ENCODE measurements at regions not wholly inside any gene's neighbourhood (a gene's known extent, or its start where the extent isn't known, plus 50 kb on each side); places are given as distances from the start of the nearest gene placed in this dataset.

DNA sequence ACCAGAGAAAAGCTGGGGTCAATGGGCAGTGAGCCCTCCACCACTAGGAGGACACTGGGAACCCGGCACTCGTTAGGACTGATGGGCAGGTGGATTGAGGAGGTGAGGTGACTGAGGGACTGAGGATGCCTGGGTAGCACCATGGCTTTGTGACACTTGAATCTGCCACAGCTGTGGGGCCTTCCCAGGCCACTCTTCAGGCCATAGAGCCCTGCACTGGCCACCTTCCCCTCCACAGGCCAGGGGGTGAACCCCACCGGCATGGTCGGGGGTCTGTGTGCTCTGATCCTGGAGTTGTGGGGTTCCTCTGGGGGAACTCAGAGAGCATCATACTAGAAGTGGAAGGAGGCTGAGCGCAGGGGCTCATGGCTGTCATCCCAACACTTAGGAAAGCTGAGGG, 423.5 kb downstream of the ZNF536 start:
- Mint-ChIP-seq H3K36me3 (no peaks in the 10 kb centered on the region), H3K27me3 (ENCODE audit: low read depth) (peaks cover 57% of the 10 kb centered on the region), H3K4me3 (no peak overlapping the region), H3K9me3 (no peaks in the 10 kb centered on the region), H3K27ac (no peak overlapping the region), H3K4me1 (peaks cover 2% of the 10 kb centered on the region)
- TF ChIP-seq, protein P1, sequence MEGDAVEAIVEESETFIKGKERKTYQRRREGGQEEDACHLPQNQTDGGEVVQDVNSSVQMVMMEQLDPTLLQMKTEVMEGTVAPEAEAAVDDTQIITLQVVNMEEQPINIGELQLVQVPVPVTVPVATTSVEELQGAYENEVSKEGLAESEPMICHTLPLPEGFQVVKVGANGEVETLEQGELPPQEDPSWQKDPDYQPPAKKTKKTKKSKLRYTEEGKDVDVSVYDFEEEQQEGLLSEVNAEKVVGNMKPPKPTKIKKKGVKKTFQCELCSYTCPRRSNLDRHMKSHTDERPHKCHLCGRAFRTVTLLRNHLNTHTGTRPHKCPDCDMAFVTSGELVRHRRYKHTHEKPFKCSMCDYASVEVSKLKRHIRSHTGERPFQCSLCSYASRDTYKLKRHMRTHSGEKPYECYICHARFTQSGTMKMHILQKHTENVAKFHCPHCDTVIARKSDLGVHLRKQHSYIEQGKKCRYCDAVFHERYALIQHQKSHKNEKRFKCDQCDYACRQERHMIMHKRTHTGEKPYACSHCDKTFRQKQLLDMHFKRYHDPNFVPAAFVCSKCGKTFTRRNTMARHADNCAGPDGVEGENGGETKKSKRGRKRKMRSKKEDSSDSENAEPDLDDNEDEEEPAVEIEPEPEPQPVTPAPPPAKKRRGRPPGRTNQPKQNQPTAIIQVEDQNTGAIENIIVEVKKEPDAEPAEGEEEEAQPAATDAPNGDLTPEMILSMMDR (IDR thresholded peaks at IDR 0.05; ENCODE audit: unreplicated experiment), result no peak
- DNase-seq (ENCODE audit: low spot score in 2 of 2, unreplicated experiment in 2 of 2), result peak in 1 of 2 experiments; percentile 24

DNA sequence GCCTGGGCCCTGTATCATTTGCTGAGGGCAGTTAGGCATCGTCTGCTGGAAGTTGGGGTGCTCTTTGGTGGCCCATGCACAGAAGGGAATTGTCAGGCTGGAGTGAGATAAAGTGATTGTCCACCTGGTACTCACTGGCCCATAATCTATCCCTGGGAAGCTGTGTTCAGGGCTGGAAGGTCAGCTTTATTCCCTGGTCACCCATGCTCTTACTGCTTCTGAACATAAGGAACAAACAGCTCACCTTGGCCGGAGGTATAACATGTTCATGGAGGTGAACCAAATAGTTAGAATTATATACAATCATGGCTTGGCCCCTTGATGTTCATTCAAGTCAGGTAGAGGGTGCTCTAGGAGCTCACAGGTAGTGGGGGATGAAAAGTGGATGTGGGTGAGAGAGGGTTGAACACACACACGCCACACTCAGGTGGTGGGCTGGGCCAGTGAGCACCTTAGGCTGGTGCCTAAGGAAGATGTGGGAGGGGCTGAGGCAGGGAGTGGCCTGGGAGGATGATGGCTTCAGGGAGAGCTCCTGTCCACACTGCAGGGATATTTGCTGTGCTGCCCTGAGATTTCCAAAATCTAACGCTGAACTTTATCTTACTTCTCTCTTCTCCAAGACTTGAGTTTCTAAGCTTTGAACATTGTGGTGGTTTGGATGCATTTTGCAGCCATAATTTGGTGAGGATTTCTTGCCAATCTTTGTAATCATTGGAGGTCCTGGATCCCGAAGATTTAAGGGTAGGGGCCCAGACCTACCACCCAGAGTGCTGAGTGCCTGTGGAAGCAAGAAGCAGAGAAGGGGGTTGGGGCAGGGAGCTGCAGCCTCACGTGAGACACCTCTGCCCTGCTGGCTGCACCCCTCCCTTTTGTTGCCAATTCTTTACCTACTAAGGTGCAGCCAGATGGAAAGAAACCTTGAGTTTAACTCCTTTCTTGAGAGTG, 420.6 kb downstream of the ZNF536 start:
- Mint-ChIP-seq H3K9me3 (peaks cover 3% of the 10 kb centered on the region), H3K4me3 (no peak overlapping the region), H3K4me1 (peaks cover 2% of the 10 kb centered on the region), H3K36me3 (no peaks in the 10 kb centered on the region), H3K27me3 (ENCODE audit: low read depth) (peaks cover 37% of the 10 kb centered on the region), H3K27ac (no peak overlapping the region)
- TF ChIP-seq, protein P1 (IDR thresholded peaks at IDR 0.05; ENCODE audit: unreplicated experiment), result no peak
- peak in 1 of 2 experiments; percentile 26 for DNase-seq (ENCODE audit: low spot score in 2 of 2, unreplicated experiment in 2 of 2)

DNA sequence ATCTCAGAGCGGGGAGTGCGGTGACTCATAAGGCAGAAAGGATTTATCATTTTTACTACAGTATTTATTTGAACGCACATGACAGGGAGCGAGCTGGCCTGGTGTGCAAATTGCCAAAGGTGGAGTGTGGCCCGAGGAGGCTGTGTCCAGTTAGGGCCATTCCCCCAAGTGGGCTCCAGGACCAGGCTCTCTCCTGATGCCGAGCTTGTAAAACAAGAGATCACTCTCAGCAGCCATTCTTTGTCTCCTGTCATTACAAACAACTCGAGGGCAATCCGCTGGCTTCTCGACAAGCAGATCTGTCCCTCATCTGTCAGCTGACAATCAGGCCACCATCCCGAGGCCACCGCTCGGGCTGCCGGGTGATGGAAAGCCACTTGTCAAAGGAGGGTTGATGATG, 418.9 kb downstream of the ZNF536 start:
- H3K27ac Mint-ChIP-seq, result no peak overlapping the region
- H3K9me3 Mint-ChIP-seq, result peaks cover 3% of the 10 kb centered on the region
- no peaks in the 10 kb centered on the region for H3K36me3 Mint-ChIP-seq
- no peak overlapping the region for H3K4me3 Mint-ChIP-seq
- TF ChIP-seq, protein P1 (IDR thresholded peaks at IDR 0.05; ENCODE audit: unreplicated experiment), result no peak
- H3K27me3 Mint-ChIP-seq (ENCODE audit: low read depth), result peaks cover 34% of the 10 kb centered on the region
- peak in 1 of 2 experiments; percentile 33 for DNase-seq (ENCODE audit: low spot score in 2 of 2, unreplicated experiment in 2 of 2)
- peaks cover 2% of the 10 kb centered on the region for H3K4me1 Mint-ChIP-seq

DNA sequence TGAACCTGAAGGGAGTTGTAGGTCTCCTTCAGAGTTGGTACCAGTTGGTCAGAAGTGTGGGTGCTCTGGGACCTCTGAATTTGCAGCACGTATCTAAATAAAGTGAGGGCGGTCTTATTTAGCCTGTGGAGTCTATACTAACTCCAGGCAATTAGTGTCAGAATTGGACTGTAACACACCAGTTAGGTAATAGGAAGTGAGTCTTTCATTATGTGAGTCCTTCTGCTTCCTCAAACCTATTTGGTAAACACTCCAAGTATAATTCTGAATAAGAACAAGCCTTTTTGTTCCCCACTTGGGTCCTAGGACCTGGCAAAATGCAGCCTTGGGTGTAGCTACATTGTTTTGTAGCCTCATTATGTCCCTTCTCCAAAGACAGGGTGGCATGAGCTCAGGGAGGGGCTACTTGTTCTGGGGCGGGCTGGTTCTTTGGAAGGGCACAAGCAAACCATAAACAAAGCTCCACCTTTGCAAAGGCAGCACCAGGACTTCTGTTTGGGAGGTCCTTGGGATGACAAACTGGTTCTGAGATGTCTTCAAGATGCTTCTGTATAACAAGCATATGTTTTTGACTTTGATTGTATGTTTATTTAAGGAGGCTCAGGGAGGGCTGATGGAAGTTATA, 418.0 kb downstream of the ZNF536 start:
- Mint-ChIP-seq H3K36me3 (no peaks in the 10 kb centered on the region), H3K27ac (no peak overlapping the region), H3K27me3 (ENCODE audit: low read depth) (peaks cover 28% of the 10 kb centered on the region), H3K4me1 (peaks cover 2% of the 10 kb centered on the region), H3K4me3 (no peak overlapping the region), H3K9me3 (peaks cover 3% of the 10 kb centered on the region)
- TF ChIP-seq, protein P1 (IDR thresholded peaks at IDR 0.05; ENCODE audit: unreplicated experiment), result no peak
- DNase-seq (ENCODE audit: low spot score in 2 of 2, unreplicated experiment in 2 of 2), result no peak

DNA sequence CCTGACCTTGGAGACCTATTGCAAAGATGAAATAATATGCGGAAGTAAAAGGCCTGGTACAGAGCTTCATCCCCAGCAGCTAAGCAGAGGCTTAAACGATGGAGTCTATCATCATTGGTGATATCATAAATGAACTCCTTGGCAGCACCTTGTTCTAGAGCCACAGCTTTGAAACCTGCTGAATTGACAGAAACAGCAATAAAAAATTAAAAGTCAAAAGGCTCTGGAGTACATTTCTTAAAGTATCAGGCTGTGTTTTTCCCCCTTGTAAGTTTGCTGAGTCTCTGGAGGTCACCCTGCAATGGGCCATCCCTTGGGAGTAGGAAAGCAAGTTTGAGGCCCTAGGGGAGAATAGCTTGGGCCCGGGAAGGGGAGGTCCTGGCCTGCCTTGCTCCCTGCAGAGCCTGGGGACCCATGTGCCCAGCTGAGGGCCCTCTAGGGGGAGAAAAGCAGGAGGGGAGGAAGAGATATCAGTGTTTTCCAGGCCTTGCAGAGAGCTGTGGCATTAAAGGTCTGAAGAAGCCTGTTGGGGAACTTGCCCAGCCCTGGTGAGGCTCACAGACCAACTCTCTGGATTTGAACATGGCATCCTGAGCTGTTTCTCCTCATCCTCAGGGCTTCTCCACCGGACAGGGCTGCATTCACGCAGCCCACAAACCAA, 416.1 kb downstream of the ZNF536 start:
- no peak overlapping the region for H3K4me3 Mint-ChIP-seq
- peaks cover 2% of the 10 kb centered on the region for H3K4me1 Mint-ChIP-seq
- H3K27ac Mint-ChIP-seq, result no peak overlapping the region
- H3K9me3 Mint-ChIP-seq, result peaks cover 3% of the 10 kb centered on the region
- peak in 1 of 2 experiments; percentile 3 for DNase-seq (ENCODE audit: low spot score in 2 of 2, unreplicated experiment in 2 of 2)
- TF ChIP-seq, protein P1 (IDR thresholded peaks at IDR 0.05; ENCODE audit: unreplicated experiment), result no peak
- peaks cover 16% of the 10 kb centered on the region for H3K27me3 Mint-ChIP-seq (ENCODE audit: low read depth)
- H3K36me3 Mint-ChIP-seq, result no peaks in the 10 kb centered on the region

All from mesothelial cell of epicardium (in vitro differentiated cells).